ENCODE measurements at regions not wholly inside any gene's neighbourhood (a gene's known extent, or its start where the extent isn't known, plus 50 kb on each side); places are given as distances from the start of the nearest gene placed in this dataset.

- no peak for FAIRE-seq
Observed at GRCh38 chr18:77763530-77764145, 514.0 kb downstream of the GALR1 start.

- FAIRE-seq, result no peak
Observed at GRCh38 chr18:77765468-77765867, 515.8 kb downstream of the GALR1 start.

GRCh38 chr18:77766421-77766820 is 516.8 kb downstream of the GALR1 start:
- FAIRE-seq, result no peak

GRCh38 chr18:77772177-77772576 is 522.5 kb downstream of the GALR1 start:
- no peak for FAIRE-seq

GRCh38 chr18:77776104-77776503 is 526.5 kb downstream of the GALR1 start:
- FAIRE-seq, result no peak

GRCh38 chr18:77777163-77777562 is 527.5 kb downstream of the GALR1 start:
- FAIRE-seq, result no peak

- no peak for FAIRE-seq
Observed at GRCh38 chr18:77784759-77785379, 535.2 kb downstream of the GALR1 start.

GRCh38 chr18:77785415-77785975 is 535.8 kb downstream of the GALR1 start:
- FAIRE-seq, result no peak

- no peak for FAIRE-seq
Observed at GRCh38 chr18:77803024-77803423, 553.4 kb downstream of the GALR1 start.

GRCh38 chr18:77804382-77804781 is 554.7 kb downstream of the GALR1 start:
- FAIRE-seq, result no peak

GRCh38 chr18:77807650-77808049 is 558.0 kb downstream of the GALR1 start:
- no peak for FAIRE-seq

- FAIRE-seq, result no peak
Observed at GRCh38 chr18:77811503-77811902, 561.9 kb downstream of the GALR1 start.

- no peak for FAIRE-seq
Observed at GRCh38 chr18:77815666-77816338, 566.2 kb downstream of the GALR1 start.

- no peak for FAIRE-seq
Observed at GRCh38 chr18:77818328-77818727, 568.7 kb downstream of the GALR1 start.

- FAIRE-seq, result no peak
Observed at GRCh38 chr18:77820472-77820871, 570.8 kb downstream of the GALR1 start.

GRCh38 chr18:77821892-77822291 is 572.2 kb downstream of the GALR1 start:
- no peak for FAIRE-seq

- FAIRE-seq, result no peak
Observed at GRCh38 chr18:77822632-77823031, 573.0 kb downstream of the GALR1 start.

GRCh38 chr18:77833807-77834206 is 584.2 kb downstream of the GALR1 start:
- no peak for FAIRE-seq

- no peak for FAIRE-seq
Observed at GRCh38 chr18:77851802-77852201, 602.2 kb downstream of the GALR1 start.

GRCh38 chr18:77853859-77854258 is 604.2 kb downstream of the GALR1 start:
- no peak for FAIRE-seq

GRCh38 chr18:77857678-77858655 is 608.3 kb downstream of the GALR1 start:
- FAIRE-seq, result no peak

- FAIRE-seq, result no peak
Observed at GRCh38 chr18:77859634-77860033, 610.0 kb downstream of the GALR1 start.
